GM18502 (cell line): ENCODE measurements at regions not wholly inside any gene's neighbourhood (a gene's known extent, or its start where the extent isn't known, plus 50 kb on each side); places are given as distances from the start of the nearest gene placed in this dataset.
"Not testable (repeated sequence)": the region's sequence is repeated elsewhere in the genome, so short reads cannot be mapped to it uniquely, and the experiment has no call there.

Experiments used
- ATAC-seq: cut with Tn5 transposase; IDR thresholded peaks from one replicate; pipeline ENCODE4 v1.9.1; 2021; ENCODE audit warnings: mild to moderate bottlenecking; ENCODE audit not compliant: unreplicated experiment, poor library complexity

GRCh38 chr2:14053105-14053504, 579.4 kb upstream of the LRATD1 start:
- no peak for ATAC-seq

DNA sequence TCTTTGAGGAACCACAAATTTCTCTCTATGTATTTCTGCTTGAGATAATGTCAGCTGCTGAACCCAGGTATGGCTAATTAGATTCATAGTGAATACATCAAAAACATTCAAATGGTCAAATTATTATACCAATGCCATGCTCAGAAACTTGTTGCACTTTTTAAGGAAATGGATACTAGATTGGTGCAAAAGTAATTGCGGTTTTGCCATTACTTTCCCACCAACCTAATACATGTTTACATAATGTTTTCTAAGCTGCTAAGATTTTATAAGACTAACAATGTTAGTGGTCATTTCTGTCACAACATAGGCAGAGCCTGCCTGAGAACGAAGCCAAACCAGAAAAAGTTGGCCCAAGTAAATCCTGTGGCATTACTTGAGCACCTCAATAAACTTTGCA, 568.2 kb upstream of the LRATD1 start:
- ATAC-seq: no peak

DNA sequence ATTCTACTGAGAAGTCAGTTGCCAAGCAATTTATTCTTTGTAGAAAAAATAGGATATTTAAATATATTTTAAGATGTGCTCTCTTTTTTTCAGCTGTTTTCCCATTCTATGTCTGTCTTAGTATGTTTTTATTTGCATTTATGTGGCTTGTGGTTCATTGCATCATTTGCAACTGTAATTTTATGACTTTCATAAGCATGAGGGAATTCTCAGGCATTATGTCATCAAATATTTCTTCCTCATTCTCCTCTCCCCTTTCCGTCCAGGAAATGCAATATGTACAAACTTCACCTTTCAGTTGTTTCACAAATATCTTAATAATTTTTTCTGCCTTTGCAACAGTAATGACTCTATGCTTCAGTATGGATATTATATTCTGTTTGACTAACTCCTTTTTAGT, 560.2 kb upstream of the LRATD1 start:
- ATAC-seq: no peak

DNA sequence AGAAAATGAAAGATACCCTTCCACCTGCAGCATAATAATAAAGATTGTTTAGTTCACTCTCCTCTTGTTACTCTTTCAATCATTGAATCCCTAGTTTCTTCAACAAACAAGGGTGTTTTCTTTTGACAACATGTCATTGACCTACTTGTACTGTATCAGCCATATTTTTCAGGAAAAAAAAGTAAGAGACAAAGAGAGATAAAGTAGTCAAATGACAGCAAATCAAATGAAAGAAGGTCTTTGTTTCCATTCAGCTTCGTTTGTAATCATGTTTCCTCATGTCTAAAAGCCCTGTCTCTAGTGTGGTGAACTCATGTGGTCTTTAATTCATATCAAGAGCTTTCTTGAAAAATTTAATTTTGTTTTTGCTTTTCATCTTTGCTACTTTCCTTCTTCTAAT, 557.8 kb upstream of the LRATD1 start:
- ATAC-seq: no peak

GRCh38 chr2:14079576-14079975, 552.9 kb upstream of the LRATD1 start:
- no peak for ATAC-seq

DNA sequence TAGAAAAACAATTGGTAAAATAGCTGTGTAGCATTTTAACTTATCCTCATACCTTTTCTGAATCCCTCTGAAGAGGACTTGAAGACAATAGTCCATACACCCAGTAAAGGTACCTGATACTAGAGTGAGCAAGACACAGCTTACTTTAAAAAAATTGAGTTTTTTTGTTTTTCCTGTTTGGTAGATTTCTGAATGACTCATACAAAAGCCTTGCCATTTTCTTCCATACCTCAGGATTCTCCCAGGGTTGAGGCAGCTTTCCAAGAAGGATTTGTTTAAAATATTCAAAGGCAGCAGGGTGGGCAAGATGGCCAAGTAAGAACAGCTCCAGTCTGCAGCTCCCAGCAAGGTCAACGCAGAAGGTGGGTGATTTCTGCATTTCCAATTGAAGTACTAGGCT, 551.0 kb upstream of the LRATD1 start:
- no peak for ATAC-seq

DNA sequence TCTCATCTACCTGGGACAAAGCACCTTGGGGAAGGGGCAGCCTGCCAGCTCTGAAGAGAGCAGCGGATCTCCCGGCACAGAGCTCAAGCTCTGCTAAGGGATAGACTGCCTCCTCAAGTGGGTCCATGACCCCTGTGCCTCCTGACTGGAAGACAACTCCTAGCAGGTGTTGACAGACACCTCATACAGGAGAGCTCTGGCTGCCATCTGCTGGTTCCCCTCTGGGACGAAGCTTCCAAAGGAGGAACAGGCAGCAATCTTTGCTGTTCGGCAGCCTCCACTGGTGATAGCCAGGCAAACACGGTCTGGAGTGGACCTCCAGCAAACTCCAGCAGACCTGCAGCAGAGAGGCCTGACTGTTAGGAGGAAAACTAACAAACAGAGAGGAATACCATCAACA, 549.9 kb upstream of the LRATD1 start:
- ATAC-seq: no peak

GRCh38 chr2:14094592-14094991, 537.9 kb upstream of the LRATD1 start:
- no peak for ATAC-seq

DNA sequence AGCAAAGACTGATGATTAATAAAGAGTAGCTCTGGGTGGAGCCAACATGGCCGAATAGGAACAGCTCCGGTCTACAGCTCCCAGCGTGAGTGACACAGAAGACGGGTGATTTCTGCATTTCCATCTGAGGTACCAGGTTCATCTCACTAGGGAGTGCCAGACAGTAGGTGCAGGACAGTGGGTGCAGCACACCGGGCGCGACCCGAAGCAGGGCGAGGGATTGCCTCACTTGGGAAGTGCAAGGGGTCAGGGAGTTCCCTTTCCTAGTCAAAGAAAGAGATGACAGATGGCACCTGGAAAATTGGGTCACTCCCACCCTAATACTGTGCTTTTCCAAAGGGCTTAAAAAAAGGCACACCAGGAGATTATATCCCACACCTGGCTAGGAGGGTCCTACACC, 533.4 kb upstream of the LRATD1 start:
- ATAC-seq: not testable (repeated sequence)

- ATAC-seq: no peak
Measured at GRCh38 chr2:14114275-14114674, 518.2 kb upstream of the LRATD1 start.

- ATAC-seq: no peak
Measured at GRCh38 chr2:14120376-14120775, 512.1 kb upstream of the LRATD1 start.

GRCh38 chr2:14123436-14124103, 508.9 kb upstream of the LRATD1 start:
- ATAC-seq: no peak

- no peak for ATAC-seq
Measured at GRCh38 chr2:14125624-14126293, 506.8 kb upstream of the LRATD1 start.

- ATAC-seq: no peak
Measured at GRCh38 chr2:14126846-14127245, 505.7 kb upstream of the LRATD1 start.

DNA sequence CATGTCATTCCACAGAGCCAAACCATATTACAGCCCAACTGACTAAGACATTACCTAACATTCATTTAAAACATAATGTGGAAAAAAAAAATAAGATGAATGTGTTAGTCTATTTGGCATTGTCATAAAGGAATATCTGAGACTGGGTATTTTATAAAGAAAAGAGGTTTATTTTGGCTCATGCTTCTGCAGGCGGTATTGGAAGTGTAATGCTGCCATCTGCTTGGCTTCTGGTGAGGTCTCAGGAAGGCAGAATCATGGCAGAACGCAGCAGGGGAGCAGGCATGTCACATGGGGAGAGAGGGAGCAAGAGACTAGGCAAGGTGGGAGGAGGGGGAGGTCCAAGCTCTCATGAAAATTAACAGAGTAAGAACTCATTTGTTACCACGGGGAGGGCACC, 504.8 kb upstream of the LRATD1 start:
- ATAC-seq: no peak

DNA sequence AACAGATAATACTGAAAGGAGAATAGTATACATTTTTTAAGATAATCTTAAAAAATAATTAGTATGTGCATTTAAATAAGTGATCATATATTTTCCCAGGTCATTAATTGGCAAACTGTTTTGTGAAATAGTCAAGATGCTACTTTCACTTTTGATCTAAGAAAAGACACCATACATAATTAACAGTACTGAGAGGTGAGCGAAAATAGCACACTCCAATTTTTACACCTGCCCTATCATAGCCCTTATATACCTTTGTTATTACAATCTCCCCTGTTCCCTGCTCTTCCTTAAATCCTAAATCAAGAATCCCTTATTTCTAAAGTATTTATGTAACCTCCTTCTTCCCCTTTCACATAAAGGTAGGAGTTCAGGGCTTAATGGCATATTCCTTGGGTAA, 500.1 kb upstream of the LRATD1 start:
- ATAC-seq: no peak

DNA sequence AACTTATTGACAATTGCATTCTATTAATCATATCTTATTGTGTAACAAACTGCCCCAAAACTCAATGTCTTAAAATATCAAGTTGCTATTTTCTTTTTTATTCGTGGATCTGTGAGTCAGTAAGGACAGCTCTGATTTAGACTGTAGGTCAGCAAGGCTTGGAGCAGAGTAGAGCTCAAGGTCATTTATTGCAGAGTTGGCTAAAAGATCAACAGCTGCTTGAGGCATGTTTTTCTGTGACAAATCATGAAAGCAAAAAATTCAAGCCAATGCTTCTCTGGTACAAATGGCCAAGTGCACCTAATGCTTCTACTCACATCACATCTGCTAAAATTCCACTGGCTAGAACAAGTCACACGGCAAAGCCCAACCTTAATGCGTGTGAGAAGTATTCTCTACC, 497.7 kb upstream of the LRATD1 start:
- no peak for ATAC-seq

- ATAC-seq: no peak
Measured at GRCh38 chr2:14136030-14136429, 496.5 kb upstream of the LRATD1 start.

DNA sequence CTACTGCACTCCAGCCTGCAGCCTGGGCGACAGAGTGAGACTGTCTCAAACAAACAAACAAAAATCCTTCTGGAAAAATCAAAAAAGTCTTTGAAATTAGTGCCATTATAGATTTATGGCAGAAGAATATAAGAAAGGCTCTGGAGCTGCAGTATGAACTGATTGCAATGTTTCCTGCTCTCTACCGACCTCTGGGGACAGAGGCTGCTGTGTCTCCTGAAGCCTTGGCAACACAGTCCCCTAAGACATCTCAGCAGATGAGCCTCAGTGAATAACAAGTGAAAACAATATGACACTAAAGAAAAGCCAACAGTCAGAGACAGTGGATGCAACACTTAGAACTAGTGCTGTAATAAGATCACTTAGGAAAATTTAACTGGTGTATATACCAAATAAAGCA, 494.9 kb upstream of the LRATD1 start:
- ATAC-seq: no peak

GRCh38 chr2:14140009-14140550, 492.4 kb upstream of the LRATD1 start:
- ATAC-seq: no peak

- no peak for ATAC-seq
Measured at GRCh38 chr2:14143435-14143834, 489.1 kb upstream of the LRATD1 start.

DNA sequence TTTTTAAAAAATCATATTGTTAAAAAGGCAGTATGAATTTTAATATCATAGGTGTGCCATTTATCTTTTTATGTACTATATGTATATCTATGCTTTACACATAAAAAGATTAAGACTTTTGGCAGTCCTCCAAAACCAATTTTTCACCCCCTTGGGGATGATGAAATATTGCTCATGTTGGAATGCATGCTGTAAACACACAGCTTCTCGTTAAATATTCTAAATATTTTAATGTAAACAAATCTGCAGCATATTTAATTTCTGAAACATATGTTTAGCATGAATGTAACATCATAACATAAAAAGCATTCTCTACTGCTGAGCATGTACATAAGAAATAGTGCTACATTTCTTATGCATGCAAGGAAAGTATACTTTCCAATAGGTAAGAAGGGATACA, 484.3 kb upstream of the LRATD1 start:
- ATAC-seq: no peak
